ENCODE measurements at regions not wholly inside any gene's neighbourhood (a gene's known extent, or its start where the extent isn't known, plus 50 kb on each side); places are given as distances from the start of the nearest gene placed in this dataset.

DNA sequence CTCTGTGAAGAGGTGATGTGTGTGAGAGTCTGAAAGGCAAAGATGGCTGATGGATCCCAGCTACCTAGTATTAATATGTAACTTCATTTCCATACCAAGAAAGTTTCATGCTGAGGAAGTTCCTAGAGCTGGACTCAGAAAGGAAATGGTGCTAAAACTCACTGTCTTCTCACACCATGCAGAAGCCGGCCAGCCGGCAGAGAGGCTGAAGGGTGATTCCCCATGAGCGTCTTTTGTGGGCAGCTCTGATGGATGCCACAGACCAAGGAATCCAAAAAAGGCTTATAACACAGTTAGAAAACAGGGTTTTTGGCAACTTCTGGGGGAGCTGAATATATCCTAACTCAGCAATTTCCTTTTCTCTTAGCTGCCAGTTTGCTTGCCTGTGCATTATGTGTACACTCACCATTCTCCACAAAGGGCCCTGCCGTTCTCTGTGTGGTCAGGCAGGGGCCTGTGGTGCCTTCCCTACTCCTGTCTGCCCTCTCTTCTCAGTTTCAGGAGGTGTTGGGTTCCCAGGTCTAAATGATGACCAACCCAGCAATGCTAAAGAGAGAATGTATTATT, 289.4 kb downstream of the MTX2 start:
- no peak for DNase-seq (ENCODE audit: extremely low spot score)
- CTCF ChIA-PET: interaction anchor here (1.2 to 1.3 kb wide), 2 partner anchors 24 to 432 kb away, joined by 4 read pairs; no protein-coding TSS in a partner anchor
- POLR2A ChIA-PET: no interaction called here
- TF ChIP-seq FOXA1 (IDR thresholded peaks at IDR 0.05) (no peak), PKNOX1 (IDR thresholded peaks at IDR 0.05) (no peak), LEF1 (IDR thresholded peaks at IDR 0.05; ENCODE audit: borderline replicate concordance) (no peak), HDGF (IDR thresholded peaks at IDR 0.05; ENCODE audit: borderline replicate concordance) (no peak), TARDBP (IDR thresholded peaks at IDR 0.05) (no peak), ZNF384 (IDR thresholded peaks at IDR 0.05) (no peak), SUZ12 (IDR thresholded peaks at IDR 0.05) (no peak), FOXM1 (IDR thresholded peaks at IDR 0.05; ENCODE audit: borderline replicate concordance) (no peak), L3MBTL2 (conservative IDR thresholded peaks at IDR 0.05) (no peak), NFRKB (IDR thresholded peaks at IDR 0.05) (no peak), ARNT (IDR thresholded peaks at IDR 0.05) (no peak), BHLHE40 (IDR thresholded peaks at IDR 0.05; ENCODE audit: borderline replicate concordance) (no peak), FOXK2 (IDR thresholded peaks at IDR 0.05) (no peak)

GRCh38 chr2:176560296-176560695, 291.1 kb downstream of the MTX2 start:
- no peak for DNase-seq (ENCODE audit: extremely low spot score)
- POLR2A ChIA-PET: no interaction called here
- no peak for TF ChIP-seq BHLHE40 (IDR thresholded peaks at IDR 0.05; ENCODE audit: borderline replicate concordance)
- TF ChIP-seq SUZ12 (IDR thresholded peaks at IDR 0.05): no peak
- TF ChIP-seq ZNF384 (IDR thresholded peaks at IDR 0.05): no peak
- no peak for TF ChIP-seq NFRKB (IDR thresholded peaks at IDR 0.05)
- CTCF ChIA-PET: interaction anchor here (0.9 to 1.9 kb wide), 2 partner anchors 11 to 419 kb away, joined by 4 to 7 read pairs; no protein-coding TSS in a partner anchor

- no peak for DNase-seq (ENCODE audit: extremely low spot score)
- no peak for TF ChIP-seq HDGF (IDR thresholded peaks at IDR 0.05; ENCODE audit: borderline replicate concordance)
- ChIA-PET POLR2A (no interaction called here), CTCF (interaction anchor here (1.0 to 1.4 kb wide), 3 partner anchors 92 to 147 kb away, joined by 3 read pairs; no protein-coding TSS in a partner anchor)
Observed at GRCh38 chr2:176561706-176562105, 292.5 kb downstream of the MTX2 start.

- ChIA-PET POLR2A (no interaction called here), CTCF (interaction anchor here (1.1 to 1.4 kb wide), 2 partner anchors 107 to 146 kb away, joined by 3 read pairs; no protein-coding TSS in a partner anchor)
- TF ChIP-seq ZNF384 (IDR thresholded peaks at IDR 0.05) (no peak), L3MBTL2 (conservative IDR thresholded peaks at IDR 0.05) (no peak), ELF4 (IDR thresholded peaks at IDR 0.05) (no peak), PKNOX1 (IDR thresholded peaks at IDR 0.05) (no peak), LEF1 (IDR thresholded peaks at IDR 0.05; ENCODE audit: borderline replicate concordance) (no peak), CTBP1 (IDR thresholded peaks at IDR 0.05; ENCODE audit: borderline replicate concordance) (no peak), SUZ12 (IDR thresholded peaks at IDR 0.05) (no peak), NFRKB (IDR thresholded peaks at IDR 0.05) (no peak), BHLHE40 (IDR thresholded peaks at IDR 0.05; ENCODE audit: borderline replicate concordance) (no peak), FOXM1 (IDR thresholded peaks at IDR 0.05; ENCODE audit: borderline replicate concordance) (no peak), HDGF (IDR thresholded peaks at IDR 0.05; ENCODE audit: borderline replicate concordance) (no peak), FOXK2 (IDR thresholded peaks at IDR 0.05) (no peak), FOXA1 (IDR thresholded peaks at IDR 0.05) (no peak), ARNT (IDR thresholded peaks at IDR 0.05) (no peak), SP1 (IDR thresholded peaks at IDR 0.05) (no peak), TARDBP (IDR thresholded peaks at IDR 0.05) (no peak)
- DNase-seq (ENCODE audit: extremely low spot score): no peak
Observed at GRCh38 chr2:176562359-176563078, 293.3 kb downstream of the MTX2 start.

- DNase-seq (ENCODE audit: extremely low spot score): no peak
- TF ChIP-seq L3MBTL2 (conservative IDR thresholded peaks at IDR 0.05): no peak
- TF ChIP-seq TARDBP (IDR thresholded peaks at IDR 0.05): no peak
- no peak for TF ChIP-seq FOXK2 (IDR thresholded peaks at IDR 0.05)
- no peak for TF ChIP-seq LEF1 (IDR thresholded peaks at IDR 0.05; ENCODE audit: borderline replicate concordance)
- TF ChIP-seq SP1 (IDR thresholded peaks at IDR 0.05): no peak
- TF ChIP-seq BHLHE40 (IDR thresholded peaks at IDR 0.05; ENCODE audit: borderline replicate concordance): no peak
- no peak for TF ChIP-seq SUZ12 (IDR thresholded peaks at IDR 0.05)
- no peak for TF ChIP-seq FOXM1 (IDR thresholded peaks at IDR 0.05; ENCODE audit: borderline replicate concordance)
- no peak for TF ChIP-seq NFRKB (IDR thresholded peaks at IDR 0.05)
- TF ChIP-seq PKNOX1 (IDR thresholded peaks at IDR 0.05): no peak
- TF ChIP-seq ZNF384 (IDR thresholded peaks at IDR 0.05): no peak
- TF ChIP-seq FOXA1 (IDR thresholded peaks at IDR 0.05): no peak
- POLR2A ChIA-PET: interaction anchor here (1.5 kb wide), 1 partner anchor 12 kb away, joined by 6 read pairs; no protein-coding TSS in a partner anchor
- CTCF ChIA-PET: interaction anchor here (1.7 kb wide), 1 partner anchor 12 kb away, joined by 9 read pairs; no protein-coding TSS in a partner anchor
Observed at GRCh38 chr2:176565641-176566323, 296.5 kb downstream of the MTX2 start.

GRCh38 chr2:176566496-176566895, 297.3 kb downstream of the MTX2 start:
- POLR2A ChIA-PET: interaction anchor here (1.5 kb wide), 1 partner anchor 12 kb away, joined by 6 read pairs; no protein-coding TSS in a partner anchor
- CTCF ChIA-PET: no interaction called here
- no peak for DNase-seq (ENCODE audit: extremely low spot score)
- no peak for TF ChIP-seq FOXK2 (IDR thresholded peaks at IDR 0.05)
- no peak for TF ChIP-seq ZNF384 (IDR thresholded peaks at IDR 0.05)
- TF ChIP-seq BHLHE40 (IDR thresholded peaks at IDR 0.05; ENCODE audit: borderline replicate concordance): no peak
- TF ChIP-seq ARNT (IDR thresholded peaks at IDR 0.05): no peak
- no peak for TF ChIP-seq PKNOX1 (IDR thresholded peaks at IDR 0.05)
- TF ChIP-seq LEF1 (IDR thresholded peaks at IDR 0.05; ENCODE audit: borderline replicate concordance): no peak
- no peak for TF ChIP-seq L3MBTL2 (conservative IDR thresholded peaks at IDR 0.05)
- TF ChIP-seq FOXM1 (IDR thresholded peaks at IDR 0.05; ENCODE audit: borderline replicate concordance): no peak
- no peak for TF ChIP-seq ELF4 (IDR thresholded peaks at IDR 0.05)

Measured in HEK293T (cell line).